ENCODE measurements at regions not wholly inside any gene's neighbourhood (a gene's known extent, or its start where the extent isn't known, plus 50 kb on each side); places are given as distances from the start of the nearest gene placed in this dataset.

GRCh38 chr11:88404932-88405710, 67.6 kb upstream of the CTSC start:
- DNase-seq: no peak

- DNase-seq: no peak
These were observed 66.9 kb upstream of the CTSC start for GRCh38 chr11:88404391-88404790.

GRCh38 chr11:88402784-88403183, 65.2 kb upstream of the CTSC start:
- peak; percentile 74 for DNase-seq

DNA sequence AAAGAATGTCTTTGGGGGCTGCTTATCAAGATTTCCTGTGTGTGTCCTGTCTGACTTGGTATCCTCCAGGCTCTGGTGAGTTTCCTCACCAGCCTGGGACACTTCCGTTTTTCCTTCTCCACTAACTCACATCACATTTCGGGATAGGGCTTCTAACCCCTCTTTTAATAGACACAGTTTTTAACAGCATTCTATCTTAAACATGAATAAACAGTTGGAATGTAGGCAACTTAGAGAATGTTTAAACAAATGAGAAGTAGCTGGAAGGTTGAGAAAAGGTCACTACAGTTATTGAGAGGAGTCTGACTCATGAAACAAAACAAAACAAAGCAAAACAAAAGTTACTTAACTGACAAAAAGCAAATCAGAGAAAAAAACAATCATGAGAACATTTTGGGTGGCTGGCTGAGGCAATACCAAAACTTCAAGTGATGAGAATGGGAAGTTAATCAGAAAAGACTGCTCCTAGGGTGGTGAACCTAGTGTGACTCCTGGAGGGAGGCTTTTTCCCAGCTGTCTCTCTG, 64.7 kb upstream of the CTSC start:
- peak; percentile 88 for DNase-seq

- DNase-seq: no peak
These were observed 61.4 kb upstream of the CTSC start for GRCh38 chr11:88398791-88399570.

DNA sequence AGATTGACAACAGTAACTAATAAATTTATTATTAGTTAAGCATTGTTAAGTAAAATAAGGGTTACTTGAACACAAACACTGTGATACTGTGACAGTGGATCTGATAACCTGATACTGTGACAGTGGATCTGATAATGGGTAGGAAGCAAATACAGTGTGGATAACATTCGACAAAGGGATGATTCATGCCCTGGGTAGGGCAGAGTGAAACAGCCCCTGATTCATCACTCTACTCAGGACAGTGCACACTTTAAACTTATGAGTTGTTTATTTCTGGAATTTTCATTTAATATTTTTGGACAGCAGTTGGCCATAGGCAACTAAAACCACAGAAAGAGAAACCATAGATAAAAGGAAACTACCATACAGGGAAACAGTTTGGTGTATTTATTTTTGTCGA, 60.8 kb upstream of the CTSC start:
- DNase-seq: peak; percentile 82

DNA sequence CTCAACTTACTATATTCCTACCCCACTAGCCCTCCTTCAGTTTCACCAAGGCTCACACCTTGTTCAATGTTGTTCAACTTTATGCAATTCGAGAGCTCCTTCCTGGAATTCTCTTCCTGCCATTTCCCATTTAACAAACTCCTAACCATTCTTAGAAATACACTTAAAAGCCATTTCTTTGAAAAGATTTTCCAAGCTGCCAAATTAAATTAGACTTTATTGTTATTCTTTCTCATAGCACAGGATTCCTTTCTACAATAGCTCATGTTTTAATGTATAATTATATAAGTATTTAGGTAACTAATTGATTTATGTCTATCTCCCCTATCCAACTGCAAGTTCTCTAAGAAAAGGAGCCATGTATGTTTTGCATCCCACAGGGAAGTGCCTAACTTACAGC, 52.7 kb upstream of the CTSC start:
- no peak for DNase-seq

GRCh38 chr11:88387957-88388356, 50.4 kb upstream of the CTSC start:
- no peak for DNase-seq

All from EL (cell line).